H1 (cell line): ENCODE measurements at regions not wholly inside any gene's neighbourhood (a gene's known extent, or its start where the extent isn't known, plus 50 kb on each side); places are given as distances from the start of the nearest gene placed in this dataset.

Experiments used
- BRCA1 ChIP-seq: IDR thresholded peaks from 2 replicates; pipeline ENCODE4 v1.6.1; 2012; ENCODE audit warnings: low read depth, low read length, improper control_type of control experiment
- CBX8 ChIP-seq: fragments of 300-800, 300-1000 bp; sonication (generic); IDR thresholded peaks from 2 replicates; pipeline ENCODE4 v1.7.1; 2016; ENCODE audit warnings: low read depth, low read length, borderline replicate concordance
- CHD7 ChIP-seq: fragments of 300-600 bp; sonication (generic); IDR thresholded peaks from 2 replicates; pipeline ENCODE4 v1.7.1; 2012; ENCODE audit warnings: low read length, moderate library complexity, mild to moderate bottlenecking, inconsistent platforms; ENCODE audit not compliant: insufficient replicate concordance
- CREB1 ChIP-seq: IDR thresholded peaks from 2 replicates; pipeline ENCODE4 v1.6.1; 2012; ENCODE audit warnings: inconsistent platforms
- RNF2 ChIP-seq: fragments of 200-900, 300-1000 bp; sonication (generic); IDR thresholded peaks from 2 replicates; pipeline ENCODE4 v1.7.1; 2016; ENCODE audit warnings: borderline replicate concordance, low read depth, mild to moderate bottlenecking, antibody characterized with exemption, low read length; ENCODE audit not compliant: poor library complexity, severe bottlenecking; ENCODE audit errors: missing control alignments
- TF ChIP-seq, protein P1 (sequence below), 3 experiments: IDR thresholded peaks; 1 replicate in 2 of 3; 2 replicates in 1 of 3; pipeline versions ENCODE4 v1.5.1 to v1.6.1; 2011; ENCODE audit warnings: low read length in 3 of 3, mild to moderate bottlenecking in 3 of 3, inconsistent platforms in 2 of 3, low read depth in 1 of 3, moderate library complexity in 1 of 3; ENCODE audit not compliant: insufficient read depth in 1 of 3; ENCODE audit errors: control extremely low read depth in 1 of 3

GRCh38 chrX:120736989-120737388, 107.1 kb upstream of the C1GALT1C1 start (continued):
- TF ChIP-seq CHD7 (no peak), CREB1 (no peak), BRCA1 (no peak), RNF2 (no peak), CBX8 (no peak)
- TF ChIP-seq, protein P1, sequence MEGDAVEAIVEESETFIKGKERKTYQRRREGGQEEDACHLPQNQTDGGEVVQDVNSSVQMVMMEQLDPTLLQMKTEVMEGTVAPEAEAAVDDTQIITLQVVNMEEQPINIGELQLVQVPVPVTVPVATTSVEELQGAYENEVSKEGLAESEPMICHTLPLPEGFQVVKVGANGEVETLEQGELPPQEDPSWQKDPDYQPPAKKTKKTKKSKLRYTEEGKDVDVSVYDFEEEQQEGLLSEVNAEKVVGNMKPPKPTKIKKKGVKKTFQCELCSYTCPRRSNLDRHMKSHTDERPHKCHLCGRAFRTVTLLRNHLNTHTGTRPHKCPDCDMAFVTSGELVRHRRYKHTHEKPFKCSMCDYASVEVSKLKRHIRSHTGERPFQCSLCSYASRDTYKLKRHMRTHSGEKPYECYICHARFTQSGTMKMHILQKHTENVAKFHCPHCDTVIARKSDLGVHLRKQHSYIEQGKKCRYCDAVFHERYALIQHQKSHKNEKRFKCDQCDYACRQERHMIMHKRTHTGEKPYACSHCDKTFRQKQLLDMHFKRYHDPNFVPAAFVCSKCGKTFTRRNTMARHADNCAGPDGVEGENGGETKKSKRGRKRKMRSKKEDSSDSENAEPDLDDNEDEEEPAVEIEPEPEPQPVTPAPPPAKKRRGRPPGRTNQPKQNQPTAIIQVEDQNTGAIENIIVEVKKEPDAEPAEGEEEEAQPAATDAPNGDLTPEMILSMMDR (IDR thresholded peaks at IDR 0.05; ENCODE audit: control extremely low read depth in 1 of 3, insufficient read depth in 1 of 3, low read depth in 1 of 3, low read length in 3 of 3): no peak
